WTC11 (cell line): ENCODE measurements at regions not wholly inside any gene's neighbourhood (a gene's known extent, or its start where the extent isn't known, plus 50 kb on each side); places are given as distances from the start of the nearest gene placed in this dataset.

ENCODE experiments used
- ATAC-seq: fragments of 200-7000 bp; cut with Tn5 transposase; 2 replicates; pipeline ENCODE4 v1.10.0; 2021; ENCODE audit warnings: mild to moderate bottlenecking, moderate library complexity
- CTCF ChIA-PET: fragments of 300-600 bp; sonication (Branson Sonifier 250); formaldehyde crosslinking; loops from one replicate; lab custom pipeline; 2021; ENCODE audit warnings: antibody characterized with exemption; lab: Charles Lee
- POLR2A ChIA-PET: fragments of 350-600 bp; sonication (Branson Sonifier 250); formaldehyde crosslinking; loops from one replicate; lab custom pipeline; 2021; ENCODE audit warnings: antibody characterized with exemption; lab: Charles Lee
- DNase-seq: peaks from one replicate; pipeline ENCODE4 v3.0.0; 2021; ENCODE audit warnings: low spot score
- H3K27ac Mint-ChIP-seq: 2 replicates; pipeline ENCODE4 v1.8.0; 2021; ENCODE audit warnings: mixed read lengths
- H3K27me3 Mint-ChIP-seq: 2 replicates; pipeline ENCODE4 v1.8.0; 2021; ENCODE audit warnings: low read depth, mild to moderate bottlenecking, moderate library complexity, mixed read lengths
- H3K36me3 Mint-ChIP-seq: 2 replicates; pipeline ENCODE4 v1.8.0; 2021; ENCODE audit warnings: mixed read lengths
- H3K4me1 Mint-ChIP-seq: 2 replicates; pipeline ENCODE4 v1.8.0; 2022; ENCODE audit warnings: mixed read lengths
- H3K4me3 Mint-ChIP-seq: 2 replicates; pipeline ENCODE4 v1.8.0; 2021; ENCODE audit warnings: mild to moderate bottlenecking, moderate library complexity, mixed read lengths
- H3K9me3 Mint-ChIP-seq: 2 replicates; pipeline ENCODE4 v1.8.0; 2021; ENCODE audit warnings: mixed read lengths
- ATF3 ChIP-seq: sonication (generic); formaldehyde crosslinking; conservative IDR thresholded peaks from 2 replicates; pipeline ENCODE4 v1.8.1; 2022; ENCODE audit warnings: mild to moderate bottlenecking, missing genetic modification reagents
- CDX4 ChIP-seq: fragments of 250-450 bp; sonication (Bioruptor Pico); IDR thresholded peaks from 2 replicates; pipeline ENCODE4 v1.9.0; 2021; ENCODE audit warnings: moderate library complexity, mild to moderate bottlenecking, inconsistent platforms, borderline replicate concordance
- ETV6 ChIP-seq: sonication (generic); formaldehyde crosslinking; IDR thresholded peaks from 2 replicates; pipeline ENCODE4 v1.8.1; 2022; ENCODE audit warnings: mild to moderate bottlenecking, missing genetic modification reagents
- FOXJ3 ChIP-seq: sonication (generic); formaldehyde crosslinking; IDR thresholded peaks from 2 replicates; pipeline ENCODE4 v1.9.0; 2021; ENCODE audit warnings: missing genetic modification reagents, mild to moderate bottlenecking, borderline replicate concordance
- GRHL2 ChIP-seq: fragments of 250-450 bp; sonication (Bioruptor Pico); IDR thresholded peaks from 2 replicates; pipeline ENCODE4 v1.8.0; 2022; ENCODE audit warnings: mild to moderate bottlenecking, moderate library complexity; ENCODE audit not compliant: insufficient replicate concordance, severe bottlenecking
- JAZF1 ChIP-seq: fragments of 250-450 bp; sonication (Bioruptor Pico); IDR thresholded peaks from 2 replicates; pipeline ENCODE4 v1.9.0; 2021; ENCODE audit warnings: moderate library complexity, mild to moderate bottlenecking, inconsistent platforms
- NFATC4 ChIP-seq: fragments of 250-450 bp; sonication (Bioruptor Pico); IDR thresholded peaks from 2 replicates; pipeline ENCODE4 v1.9.0; 2021; ENCODE audit warnings: mild to moderate bottlenecking
- NFE2L1 ChIP-seq: sonication (generic); formaldehyde crosslinking; IDR thresholded peaks from 2 replicates; pipeline ENCODE4 v1.8.1; 2023; ENCODE audit warnings: missing genetic modification reagents
- NR2C2 ChIP-seq: sonication (generic); formaldehyde crosslinking; IDR thresholded peaks from 2 replicates; pipeline ENCODE4 v1.8.0; 2022; ENCODE audit warnings: mild to moderate bottlenecking, missing genetic modification reagents
- PREB ChIP-seq: sonication (generic); formaldehyde crosslinking; IDR thresholded peaks from 2 replicates; pipeline ENCODE4 v1.8.1; 2022; ENCODE audit warnings: mild to moderate bottlenecking, missing genetic modification reagents, moderate library complexity, borderline replicate concordance
- SMAD3 ChIP-seq: sonication (generic); formaldehyde crosslinking; IDR thresholded peaks from 2 replicates; pipeline ENCODE4 v1.8.0; 2022; ENCODE audit warnings: missing genetic modification reagents, mild to moderate bottlenecking, borderline replicate concordance
- USF2 ChIP-seq: sonication (generic); formaldehyde crosslinking; IDR thresholded peaks from 2 replicates; pipeline ENCODE4 v1.8.1; 2023; ENCODE audit warnings: mild to moderate bottlenecking, missing genetic modification reagents, moderate library complexity
- ZNF121 ChIP-seq: sonication (generic); formaldehyde crosslinking; IDR thresholded peaks from 2 replicates; pipeline ENCODE4 v1.8.0; 2023; ENCODE audit warnings: missing genetic modification reagents
- ZNF138 ChIP-seq: sonication (generic); formaldehyde crosslinking; conservative IDR thresholded peaks from 2 replicates; pipeline ENCODE4 v1.8.1; 2022; ENCODE audit warnings: mild to moderate bottlenecking, moderate library complexity, missing genetic modification reagents
- ZNF219 ChIP-seq: sonication (generic); formaldehyde crosslinking; IDR thresholded peaks from 2 replicates; pipeline ENCODE4 v1.8.0; 2023; ENCODE audit warnings: missing genetic modification reagents, mild to moderate bottlenecking, borderline replicate concordance
- ZNF232 ChIP-seq: sonication (generic); formaldehyde crosslinking; IDR thresholded peaks from 2 replicates; pipeline ENCODE4 v1.8.0; 2022; ENCODE audit warnings: mild to moderate bottlenecking, missing genetic modification reagents
- ZNF416 ChIP-seq: fragments of 250-450 bp; sonication (Bioruptor Pico); IDR thresholded peaks from 2 replicates; pipeline ENCODE4 v1.9.0; 2021; ENCODE audit warnings: mild to moderate bottlenecking, inconsistent platforms
- ZNF532 ChIP-seq: fragments of 250-450 bp; sonication (Bioruptor Pico); IDR thresholded peaks from 2 replicates; pipeline ENCODE4 v1.9.0; 2021; ENCODE audit warnings: mild to moderate bottlenecking, borderline replicate concordance

GRCh38 chr1:45258059-45258650 is 51.8 kb upstream of the ZSWIM5 start:
- peaks cover 54% of the 10 kb centered on the region for H3K9me3 Mint-ChIP-seq
- CTCF ChIA-PET = no interaction called here
- H3K4me3 Mint-ChIP-seq = no peak overlapping the region
- peaks cover 16% of the 10 kb centered on the region for H3K27me3 Mint-ChIP-seq
- DNase-seq = no peak
- peaks cover 41% of the 10 kb centered on the region for H3K36me3 Mint-ChIP-seq
- POLR2A ChIA-PET = interaction anchor here (0.6 kb wide), 1 partner anchor 23 kb away, joined by 4 read pairs; no protein-coding TSS in a partner anchor
- no peak for TF ChIP-seq ATF3 (CRISPR knock-in tag)
- TF ChIP-seq ZNF416 (CRISPR knock-in tag) = no peak
- no peak for TF ChIP-seq ETV6
- no peak for TF ChIP-seq NFATC4
- TF ChIP-seq ZNF232 (CRISPR knock-in tag) = no peak
- TF ChIP-seq PREB (CRISPR knock-in tag) = no peak
- TF ChIP-seq CDX4 (CRISPR knock-in tag) = no peak
- no peak for TF ChIP-seq ZNF138
- no peak for TF ChIP-seq ZNF121 (CRISPR knock-in tag)
- TF ChIP-seq NR2C2 (CRISPR knock-in tag) = no peak
- no peak for TF ChIP-seq USF2 (CRISPR knock-in tag)
- no peak for TF ChIP-seq GRHL2
- H3K27ac Mint-ChIP-seq = no peak overlapping the region
- no peaks in the 10 kb centered on the region; the same call in 1 of the 2 replicates for H3K4me1 Mint-ChIP-seq
- no peak for ATAC-seq

- H3K4me1 Mint-ChIP-seq = no peaks in the 10 kb centered on the region
- ChIA-PET POLR2A (no interaction called here), CTCF (no interaction called here)
- H3K36me3 Mint-ChIP-seq = peaks cover 41% of the 10 kb centered on the region
- no peak overlapping the region for H3K27ac Mint-ChIP-seq
- H3K9me3 Mint-ChIP-seq = peaks cover 59% of the 10 kb centered on the region
- ATAC-seq = no peak
- no peak overlapping the region for H3K4me3 Mint-ChIP-seq
- TF ChIP-seq SMAD3 (CRISPR knock-in tag) = no peak
- no peak for TF ChIP-seq JAZF1 (CRISPR knock-in tag)
- TF ChIP-seq FOXJ3 (CRISPR knock-in tag) = no peak
- no peak for TF ChIP-seq NFE2L1 (CRISPR knock-in tag)
- no peak for TF ChIP-seq ZNF532 (CRISPR knock-in tag)
- TF ChIP-seq ZNF219 = no peak
- no peak for DNase-seq
- peaks cover 16% of the 10 kb centered on the region for H3K27me3 Mint-ChIP-seq
These were observed 52.6 kb upstream of the ZSWIM5 start for GRCh38 chr1:45259053-45259452.
